Urinary bladder (tissue), 3 donors: ENCODE measurements at regions not wholly inside any gene's neighbourhood (a gene's known extent, or its start where the extent isn't known, plus 50 kb on each side); places are given as distances from the start of the nearest gene placed in this dataset.
"Not testable (repeated sequence)": the region's sequence is repeated elsewhere in the genome, so short reads cannot be mapped to it uniquely, and the experiment has no call there.

ENCODE experiments used
- DNase-seq: peaks from one replicate; pipeline ENCODE4 v3.0.0-alpha.2; 2015; ENCODE audit errors: extremely low spot score
- H3K27ac ChIP-seq: one replicate; pipeline ENCODE4 v1.5.1; 2013; ENCODE audit warnings: low read depth, mild to moderate bottlenecking, moderate library complexity
- H3K36me3 ChIP-seq: one replicate; pipeline ENCODE4 v1.6.1; 2013; ENCODE audit warnings: mild to moderate bottlenecking, moderate library complexity; ENCODE audit not compliant: insufficient read depth
- H3K4me1 ChIP-seq: one replicate; pipeline ENCODE4 v1.6.1; 2013; ENCODE audit warnings: mild to moderate bottlenecking, moderate library complexity; ENCODE audit not compliant: insufficient read depth
- H3K4me3 ChIP-seq: one replicate; pipeline ENCODE4 v1.5.1; 2013; ENCODE audit warnings: low read depth, low read length
- WGBS: extraction: QIAGEN DNeasy Blood & Tissue Kit; methylation state at CpG from one replicate; pipeline ENCODE4 v1.1.7; 2013; 5-methylcytosine and 5-hydroxymethylcytosine counted together
- donor health status: healthy with polysubstance abuse.
- donor health status: healthy.

- Histone ChIP-seq H3K36me3 (no peaks in the 10 kb centered on the region), H3K27ac (no peak overlapping the region), H3K4me3 (no peak overlapping the region), H3K4me1 (no peaks in the 10 kb centered on the region)
- DNase-seq = no peak
- WGBS = 76% methylated on average over 4 of the region's 4 CpGs
Measured at GRCh38 chr9:30015073-30015472, 2369.4 kb upstream of the ACO1 start.

DNA sequence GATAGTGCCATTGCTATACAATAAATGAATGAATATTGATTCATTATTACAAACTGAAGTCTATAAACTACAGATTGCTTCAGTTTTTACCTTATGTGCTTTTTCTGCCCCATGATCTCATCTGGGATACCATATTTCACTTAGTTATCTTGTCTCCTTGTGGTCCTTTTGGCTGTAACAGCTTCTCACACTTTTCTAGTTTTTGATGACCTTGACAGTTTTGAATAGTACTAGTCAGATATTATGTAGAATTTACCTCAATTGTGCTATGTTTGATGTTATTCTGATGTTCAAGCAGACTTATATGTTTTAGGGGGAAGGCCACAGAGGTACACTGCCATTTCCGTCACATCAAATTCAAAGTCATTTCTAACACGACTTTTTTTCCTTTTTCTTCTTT, 2364.3 kb upstream of the ACO1 start:
- 81% methylated on average over 2 of the region's 2 CpGs for WGBS
- DNase-seq = no peak

GRCh38 chr9:30035761-30036160, 2348.7 kb upstream of the ACO1 start:
- 21% methylated on average over 1 of the region's 1 CpG for WGBS
- DNase-seq = peak; percentile 6
- no peaks in the 10 kb centered on the region for H3K36me3 ChIP-seq
- H3K4me3 ChIP-seq = no peak overlapping the region
- H3K27ac ChIP-seq = no peak overlapping the region
- H3K4me1 ChIP-seq = no peaks in the 10 kb centered on the region

More for the DNA sequence above, 2364.3 kb upstream of the ACO1 start:
- no peak overlapping the region for H3K27ac ChIP-seq
- no peaks in the 10 kb centered on the region for H3K4me1 ChIP-seq
- no peak overlapping the region for H3K4me3 ChIP-seq
- no peaks in the 10 kb centered on the region for H3K36me3 ChIP-seq

- Histone ChIP-seq H3K27ac (no peak overlapping the region), H3K4me3 (no peak overlapping the region), H3K36me3 (no peaks in the 10 kb centered on the region), H3K4me1 (no peaks in the 10 kb centered on the region)
- no peak for DNase-seq
- 71% methylated on average over 1 of the region's 1 CpG for WGBS
Measured at GRCh38 chr9:30036558-30036957, 2347.9 kb upstream of the ACO1 start.

DNA sequence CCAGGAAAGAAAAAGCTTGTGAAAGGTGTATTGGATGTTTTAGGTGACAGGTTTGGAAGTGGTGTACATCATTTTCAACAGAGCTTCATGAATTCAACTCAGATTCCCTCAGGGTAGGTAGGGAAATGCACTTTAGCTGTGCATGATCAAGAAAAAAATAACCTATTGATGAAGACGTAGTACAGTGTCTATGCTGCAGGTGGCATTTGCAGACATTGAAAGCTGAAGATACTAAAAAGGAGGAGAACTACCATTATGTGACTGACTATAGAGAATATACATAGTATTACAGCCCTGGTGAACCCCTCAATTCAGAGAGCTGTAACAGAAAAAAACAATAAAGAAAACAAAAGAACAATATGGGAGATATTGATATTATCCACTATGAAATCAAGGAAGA, 2344.7 kb upstream of the ACO1 start:
- Histone ChIP-seq H3K36me3 (no peaks in the 10 kb centered on the region), H3K4me3 (no peak overlapping the region), H3K27ac (no peak overlapping the region), H3K4me1 (no peaks in the 10 kb centered on the region)
- WGBS = 53% methylated on average over 1 of the region's 1 CpG
- DNase-seq = no peak

DNA sequence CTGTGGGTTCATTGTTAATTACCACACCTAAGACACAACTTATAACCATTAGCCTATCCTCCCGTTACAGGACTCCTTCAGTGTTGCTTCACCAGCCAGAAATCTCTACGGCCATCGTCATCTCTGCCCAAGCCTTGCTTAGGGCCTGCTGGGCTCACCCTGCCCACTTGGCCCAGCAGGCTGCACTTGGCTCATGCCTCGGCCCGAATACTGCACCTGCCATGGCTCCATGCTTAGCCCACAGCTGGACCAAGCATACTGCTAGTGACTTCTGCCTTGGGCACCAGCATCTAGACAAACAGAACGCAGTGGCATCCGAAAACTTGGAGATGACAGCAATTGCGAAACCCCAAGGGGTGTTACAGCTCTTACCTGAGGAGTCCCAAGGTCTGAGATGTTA, 2336.0 kb upstream of the ACO1 start:
- no peaks in the 10 kb centered on the region for H3K36me3 ChIP-seq
- DNase-seq = no peak
- no peak overlapping the region for H3K4me3 ChIP-seq
- H3K27ac ChIP-seq = no peak overlapping the region
- WGBS = 78% methylated on average over 8 of the region's 8 CpGs
- no peaks in the 10 kb centered on the region for H3K4me1 ChIP-seq

GRCh38 chr9:30058463-30058862, 2326.0 kb upstream of the ACO1 start:
- no peaks in the 10 kb centered on the region for H3K4me1 ChIP-seq
- WGBS = 54% methylated on average over 1 of the region's 1 CpG
- DNase-seq = no peak
- no peaks in the 10 kb centered on the region for H3K36me3 ChIP-seq
- no peak overlapping the region for H3K27ac ChIP-seq
- no peak overlapping the region for H3K4me3 ChIP-seq

GRCh38 chr9:30060976-30061375, 2323.5 kb upstream of the ACO1 start:
- H3K27ac ChIP-seq = no peak overlapping the region
- no peak for DNase-seq
- H3K4me3 ChIP-seq = no peak overlapping the region
- no peaks in the 10 kb centered on the region for H3K4me1 ChIP-seq
- H3K36me3 ChIP-seq = no peaks in the 10 kb centered on the region

- Histone ChIP-seq H3K36me3 (no peaks in the 10 kb centered on the region), H3K27ac (no peak overlapping the region), H3K4me1 (no peaks in the 10 kb centered on the region), H3K4me3 (no peak overlapping the region)
- DNase-seq = no peak
- 76% methylated on average over 8 of the region's 8 CpGs for WGBS
Measured at GRCh38 chr9:30065888-30066287, 2318.6 kb upstream of the ACO1 start.

DNA sequence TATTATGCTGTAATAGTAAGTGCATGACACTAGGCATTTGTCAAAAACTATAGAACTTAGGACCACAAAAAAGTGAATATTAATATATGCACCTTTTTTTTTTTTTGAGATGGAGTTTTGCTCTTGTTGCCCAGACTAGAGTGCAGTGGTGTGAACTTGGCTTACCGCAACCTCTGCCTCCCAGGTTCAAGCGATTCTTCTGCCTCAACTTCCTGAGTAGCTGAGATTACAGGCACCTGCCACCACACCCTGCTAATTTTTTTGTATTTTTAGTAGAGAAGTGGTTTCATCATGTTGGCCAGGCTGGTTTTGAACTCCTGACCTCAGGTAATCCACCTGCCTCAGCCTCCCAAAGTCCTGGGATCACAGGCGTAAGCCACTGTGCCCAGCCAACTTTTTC, 2315.2 kb upstream of the ACO1 start:
- not testable (repeated sequence) for H3K27ac ChIP-seq, H3K36me3 ChIP-seq, H3K4me1 ChIP-seq, DNase-seq, H3K4me3 ChIP-seq
- WGBS = 92% methylated on average over 3 of the region's 3 CpGs

- H3K4me1 ChIP-seq = no peaks in the 10 kb centered on the region
- no peak for DNase-seq
- no peaks in the 10 kb centered on the region for H3K36me3 ChIP-seq
- no peak overlapping the region for H3K27ac ChIP-seq
- WGBS = 84% methylated on average over 15 of the region's 15 CpGs
- H3K4me3 ChIP-seq = no peak overlapping the region
Measured at GRCh38 chr9:30075022-30075421, 2309.4 kb upstream of the ACO1 start.

DNA sequence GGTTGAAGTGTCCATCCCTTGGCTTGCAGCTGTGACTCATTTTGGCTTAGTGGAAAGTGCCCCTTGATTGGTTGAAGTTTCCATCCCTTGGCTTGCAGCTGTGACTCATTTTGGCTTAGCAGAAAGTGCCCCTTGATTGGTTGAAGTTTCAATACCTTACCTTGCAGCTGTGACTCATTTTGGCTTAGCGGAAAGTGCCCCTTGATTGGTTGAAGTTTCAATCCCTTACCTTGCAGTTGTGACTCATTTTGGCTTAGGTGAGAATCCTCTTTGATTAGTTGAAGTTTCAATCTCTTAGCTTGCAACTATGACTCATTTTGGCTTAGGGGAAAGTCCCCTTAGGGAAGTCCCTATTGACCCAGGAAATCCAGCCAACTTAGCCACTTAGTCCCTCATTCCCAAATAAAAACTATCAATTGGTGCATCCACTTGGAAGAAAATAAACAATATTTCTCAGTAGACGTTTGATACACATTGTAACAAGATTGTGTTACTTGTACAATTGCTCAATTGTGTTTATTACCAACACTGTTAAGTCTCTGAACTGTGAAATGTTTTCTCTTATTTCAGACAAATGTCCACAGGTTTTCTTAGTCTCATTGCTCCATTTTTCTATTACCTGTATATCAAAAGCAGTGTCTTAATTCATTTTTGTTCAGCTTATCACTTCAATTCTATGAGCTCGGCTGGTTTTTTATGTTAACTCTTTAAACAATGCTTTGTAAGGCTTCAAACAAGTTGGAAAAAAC, 2308.8 kb upstream of the ACO1 start:
- Histone ChIP-seq H3K4me1 (no peaks in the 10 kb centered on the region), H3K4me3 (no peak overlapping the region), H3K36me3 (no peaks in the 10 kb centered on the region), H3K27ac (no peak overlapping the region)
- no peak for DNase-seq
- WGBS = 68% methylated on average over 3 of the region's 3 CpGs

DNA sequence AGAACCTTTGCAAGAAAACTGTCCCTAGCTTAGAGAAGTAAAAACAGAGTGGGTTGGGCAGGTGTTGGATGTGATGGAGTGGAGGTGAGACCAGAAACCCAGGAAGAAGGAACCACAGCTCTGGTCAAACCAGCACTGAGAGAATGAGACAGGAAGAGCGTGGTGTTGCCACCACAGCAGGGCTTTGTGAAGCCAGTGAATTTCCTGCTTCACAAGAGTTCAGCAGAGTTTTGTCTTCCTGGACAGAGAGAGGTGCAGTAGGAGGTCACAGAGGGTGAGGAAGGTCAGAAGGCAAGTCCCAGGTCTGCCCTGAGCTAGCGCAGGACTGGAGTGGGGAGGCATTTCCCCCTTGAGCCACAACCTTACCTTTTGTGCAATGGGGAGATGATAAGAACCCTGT, 2306.2 kb upstream of the ACO1 start:
- H3K4me1 ChIP-seq = no peaks in the 10 kb centered on the region

DNA sequence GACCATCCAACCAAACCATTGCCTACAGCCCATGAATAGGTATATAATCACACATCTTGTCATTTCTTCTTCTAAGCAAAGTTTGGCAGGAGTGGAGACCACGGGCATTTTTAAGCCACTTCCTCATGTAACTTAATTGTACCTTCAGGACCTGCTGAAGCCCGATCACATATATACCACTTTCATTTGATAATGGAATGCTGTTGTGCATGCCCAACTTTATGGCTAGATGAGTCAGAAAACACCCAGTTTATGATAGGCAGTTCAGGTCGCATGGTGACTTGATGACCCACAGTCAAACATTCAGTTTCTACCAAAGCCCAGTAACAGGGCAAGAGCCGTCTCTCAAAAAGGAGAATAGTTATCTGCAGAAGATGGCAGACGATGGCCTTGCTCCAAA, 2295.0 kb upstream of the ACO1 start:
- Histone ChIP-seq H3K27ac (no peak overlapping the region), H3K4me3 (no peak overlapping the region), H3K4me1 (no peaks in the 10 kb centered on the region), H3K36me3 (no peaks in the 10 kb centered on the region)
- 86% methylated on average over 5 of the region's 5 CpGs for WGBS
- DNase-seq = no peak

More for the DNA sequence above, 2306.2 kb upstream of the ACO1 start:
- WGBS = 86% methylated on average over 2 of the region's 2 CpGs
- H3K4me3 ChIP-seq = no peak overlapping the region
- no peak overlapping the region for H3K27ac ChIP-seq
- H3K36me3 ChIP-seq = no peaks in the 10 kb centered on the region
- no peak for DNase-seq
